HEK293 (cell line): ENCODE measurements at regions not wholly inside any gene's neighbourhood (a gene's known extent, or its start where the extent isn't known, plus 50 kb on each side); places are given as distances from the start of the nearest gene placed in this dataset.

ENCODE experiments used
- CTCF ChIA-PET: fragments of 350-600 bp; formaldehyde crosslinking; extraction: SDS; loops from one replicate; lab custom pipeline; 2021; ENCODE audit warnings: antibody characterized with exemption; lab: Yijun Ruan, JAX
- POLR2A ChIA-PET: fragments of 300-600 bp; formaldehyde crosslinking; extraction: SDS; loops from one replicate; lab custom pipeline; 2020; ENCODE audit warnings: antibody characterized with exemption, inconsistent platforms; lab: Yijun Ruan, JAX
- H3K27ac ChIP-seq: fragments of 200-500 bp; sonication (Bioruptor generic); 2 replicates; pipeline ENCODE4 v1.5.1; 2014; ENCODE audit warnings: low read depth, low read length, control low read depth, inconsistent platforms; ENCODE audit errors: extremely low read depth
- H3K36me3 ChIP-seq, 2 experiments: fragments of 200-500 bp in 1 of 2; sonication (Bioruptor generic) in 1 of 2; 1 replicate in 1 of 2; 2 replicates in 1 of 2; pipeline ENCODE4 v1.5.1; 2014 to 2017; ENCODE audit warnings: inconsistent platforms in 2 of 2, low read length in 2 of 2; ENCODE audit not compliant: control insufficient read depth in 2 of 2, insufficient read depth in 1 of 2
- H3K4me1 ChIP-seq: fragments of 200-500 bp; sonication (Bioruptor generic); 2 replicates; pipeline ENCODE4 v1.5.1; 2014; ENCODE audit warnings: mild to moderate bottlenecking, low read length, inconsistent platforms; ENCODE audit not compliant: control insufficient read depth, insufficient read depth
- H3K4me3 ChIP-seq: 2 replicates; pipeline ENCODE4 v1.5.1; 2011; ENCODE audit warnings: low read depth, mild to moderate bottlenecking, control low read depth, low read length, moderate library complexity
- H3K9me3 ChIP-seq: fragments of 200-500 bp; sonication (Bioruptor generic); 2 replicates; pipeline ENCODE4 v1.5.1; 2014; ENCODE audit warnings: low read depth, low read length, inconsistent platforms; ENCODE audit not compliant: control insufficient read depth, insufficient read depth
- GLI4 ChIP-seq: fragments of 450-650 bp; formaldehyde crosslinking; IDR thresholded peaks from 2 replicates; pipeline ENCODE4 v1.5.1; 2016; ENCODE audit warnings: missing biosample characterization, missing genetic modification characterization
- HOXC10 ChIP-seq: sonication (generic); formaldehyde crosslinking; IDR thresholded peaks from 2 replicates; pipeline ENCODE4 v1.8.1; 2023; ENCODE audit warnings: mild to moderate bottlenecking, missing genetic modification reagents
- KLF17 ChIP-seq: fragments of 450-650 bp; formaldehyde crosslinking; IDR thresholded peaks from 2 replicates; pipeline ENCODE4 v1.5.1; 2016; ENCODE audit warnings: missing biosample characterization, missing genetic modification characterization
- KLF8 ChIP-seq: fragments of 450-650 bp; formaldehyde crosslinking; IDR thresholded peaks from 2 replicates; pipeline ENCODE4 v1.5.1; 2016; ENCODE audit warnings: missing biosample characterization, missing genetic modification characterization
- MEIS1 ChIP-seq: sonication (generic); formaldehyde crosslinking; IDR thresholded peaks from 2 replicates; pipeline ENCODE4 v1.8.1; 2022; ENCODE audit warnings: missing genetic modification reagents, mild to moderate bottlenecking, borderline replicate concordance
- MYNN ChIP-seq: fragments of 450-650 bp; formaldehyde crosslinking; IDR thresholded peaks from 2 replicates; pipeline ENCODE4 v1.5.1; 2016; ENCODE audit warnings: missing biosample characterization, missing genetic modification characterization, borderline replicate concordance
- OVOL3 ChIP-seq: fragments of 450-650 bp; formaldehyde crosslinking; IDR thresholded peaks from 2 replicates; pipeline ENCODE4 v1.5.1; 2016; ENCODE audit warnings: missing biosample characterization, missing genetic modification characterization
- PBX3 ChIP-seq: sonication (generic); formaldehyde crosslinking; IDR thresholded peaks from 2 replicates; pipeline ENCODE4 v1.8.1; 2022; ENCODE audit warnings: mild to moderate bottlenecking, moderate library complexity, missing genetic modification reagents
- PRDM10 ChIP-seq: fragments of 450-650 bp; formaldehyde crosslinking; IDR thresholded peaks from 2 replicates; pipeline ENCODE4 v1.5.1; 2016; ENCODE audit warnings: missing biosample characterization, missing genetic modification characterization
- SP3 ChIP-seq: fragments of 450-650 bp; formaldehyde crosslinking; IDR thresholded peaks from 2 replicates; pipeline ENCODE4 v1.5.1; 2016; ENCODE audit warnings: missing biosample characterization, missing genetic modification characterization
- YY2 ChIP-seq: fragments of 450-650 bp; formaldehyde crosslinking; IDR thresholded peaks from 2 replicates; pipeline ENCODE4 v1.5.1; 2016; ENCODE audit warnings: missing biosample characterization, missing genetic modification characterization
- ZEB2 ChIP-seq: fragments of 450-650 bp; formaldehyde crosslinking; IDR thresholded peaks from 2 replicates; pipeline ENCODE4 v1.5.1; 2016; ENCODE audit warnings: missing biosample characterization, missing genetic modification characterization
- ZFHX2 ChIP-seq: fragments of 450-650 bp; formaldehyde crosslinking; conservative IDR thresholded peaks from 2 replicates; pipeline ENCODE4 v1.5.1; 2016; ENCODE audit warnings: missing biosample characterization, missing genetic modification characterization
- ZFP69B ChIP-seq: fragments of 450-650 bp; formaldehyde crosslinking; IDR thresholded peaks from 2 replicates; pipeline ENCODE4 v1.5.1; 2016; ENCODE audit warnings: missing biosample characterization, missing genetic modification characterization
- ZIC2 ChIP-seq: fragments of 450-650 bp; formaldehyde crosslinking; IDR thresholded peaks from 2 replicates; pipeline ENCODE4 v1.5.1; 2016; ENCODE audit warnings: missing biosample characterization, missing genetic modification characterization
- ZNF10 ChIP-seq: fragments of 450-650 bp; formaldehyde crosslinking; IDR thresholded peaks from 2 replicates; pipeline ENCODE4 v1.5.1; 2017; ENCODE audit warnings: missing biosample characterization, missing genetic modification characterization
- ZNF112 ChIP-seq: fragments of 450-650 bp; formaldehyde crosslinking; IDR thresholded peaks from 2 replicates; pipeline ENCODE4 v1.5.0; 2017; ENCODE audit warnings: missing biosample characterization, missing genetic modification characterization
- ZNF146 ChIP-seq: fragments of 450-650 bp; formaldehyde crosslinking; IDR thresholded peaks from 2 replicates; pipeline ENCODE4 v1.5.1; 2016; ENCODE audit warnings: missing biosample characterization, missing genetic modification characterization
- ZNF24 ChIP-seq: fragments of 450-650 bp; formaldehyde crosslinking; IDR thresholded peaks from 2 replicates; pipeline ENCODE4 v1.5.1; 2016; ENCODE audit warnings: missing biosample characterization, missing genetic modification characterization
- ZNF341 ChIP-seq: fragments of 450-650 bp; formaldehyde crosslinking; IDR thresholded peaks from 2 replicates; pipeline ENCODE4; 2016; ENCODE audit warnings: low read depth, missing biosample characterization, missing genetic modification characterization
- ZNF354C ChIP-seq: fragments of 450-650 bp; formaldehyde crosslinking; IDR thresholded peaks from 2 replicates; pipeline ENCODE4 v1.5.1; 2016; ENCODE audit warnings: missing biosample characterization, missing genetic modification characterization, low read depth, borderline replicate concordance
- ZNF398 ChIP-seq: fragments of 450-650 bp; formaldehyde crosslinking; IDR thresholded peaks from 2 replicates; pipeline ENCODE4 v1.5.1; 2017; ENCODE audit warnings: missing biosample characterization, missing genetic modification characterization
- ZNF48 ChIP-seq: fragments of 450-650 bp; formaldehyde crosslinking; IDR thresholded peaks from 2 replicates; pipeline ENCODE4 v1.5.1; 2016; ENCODE audit warnings: missing biosample characterization, missing genetic modification characterization
- ZNF548 ChIP-seq: fragments of 450-650 bp; formaldehyde crosslinking; IDR thresholded peaks from 2 replicates; pipeline ENCODE4 v1.5.1; 2016; ENCODE audit warnings: missing biosample characterization, missing genetic modification characterization
- ZSCAN16 ChIP-seq: fragments of 450-650 bp; formaldehyde crosslinking; IDR thresholded peaks from 2 replicates; pipeline ENCODE4 v1.5.1; 2016; ENCODE audit warnings: missing biosample characterization, missing genetic modification characterization

GRCh38 chr4:126955292-126956183 lies 677.2 kb upstream of the INTU start:
- H3K9me3 ChIP-seq: no peaks in the 10 kb centered on the region
- no peak overlapping the region for H3K27ac ChIP-seq
- CTCF ChIA-PET: no interaction called here
- TF ChIP-seq PBX3 (CRISPR knock-in tag) (no peak), ZIC2 (tag by site-specific recombination) (peak; percentile 24)
- POLR2A ChIA-PET: no interaction called here
- H3K4me3 ChIP-seq: no peak overlapping the region
- H3K4me1 ChIP-seq: no peaks in the 10 kb centered on the region
- no peaks in the 10 kb centered on the region for H3K36me3 ChIP-seq

- no peaks in the 10 kb centered on the region for H3K9me3 ChIP-seq
- no peaks in the 10 kb centered on the region for H3K4me1 ChIP-seq
- TF ChIP-seq SP3: no peak
- no peak for TF ChIP-seq KLF8 (tag by site-specific recombination)
- no peak for TF ChIP-seq ZNF48 (tag by site-specific recombination)
- no peak for TF ChIP-seq GLI4 (tag by site-specific recombination)
- no peak for TF ChIP-seq ZEB2
- no peak for TF ChIP-seq ZNF24 (tag by site-specific recombination)
- no peak for TF ChIP-seq ZSCAN16 (tag by site-specific recombination)
- no peak for TF ChIP-seq ZFHX2
- no peak for TF ChIP-seq OVOL3 (tag by site-specific recombination)
- no peak for TF ChIP-seq KLF17 (tag by site-specific recombination)
- TF ChIP-seq ZNF548 (tag by site-specific recombination): no peak
- TF ChIP-seq MYNN (tag by site-specific recombination): no peak
- ChIA-PET CTCF (no interaction called here), POLR2A (no interaction called here)
- H3K4me3 ChIP-seq: no peak overlapping the region
- no peak overlapping the region for H3K27ac ChIP-seq
- no peaks in the 10 kb centered on the region for H3K36me3 ChIP-seq
Measured at GRCh38 chr4:126956184-126956897, 676.4 kb upstream of the INTU start.

- Histone ChIP-seq H3K9me3 (no peaks in the 10 kb centered on the region), H3K4me3 (no peak overlapping the region), H3K27ac (no peak overlapping the region), H3K36me3 (no peaks in the 10 kb centered on the region), H3K4me1 (no peaks in the 10 kb centered on the region)
- CTCF ChIA-PET: no interaction called here
- POLR2A ChIA-PET: no interaction called here
- TF ChIP-seq ZFP69B (tag by site-specific recombination): no peak
- TF ChIP-seq ZNF10 (tag by site-specific recombination): no peak
- no peak for TF ChIP-seq ZNF146 (tag by site-specific recombination)
- TF ChIP-seq MEIS1 (CRISPR knock-in tag): no peak
- TF ChIP-seq ZNF112 (tag by site-specific recombination): no peak
- no peak for TF ChIP-seq ZNF398
- no peak for TF ChIP-seq HOXC10 (CRISPR knock-in tag)
- no peak for TF ChIP-seq PRDM10 (tag by site-specific recombination)
- no peak for TF ChIP-seq YY2 (tag by site-specific recombination)
- no peak for TF ChIP-seq ZNF341 (tag by site-specific recombination)
- no peak for TF ChIP-seq ZNF354C (tag by site-specific recombination)
Measured at GRCh38 chr4:126957556-126957955, 675.2 kb upstream of the INTU start.
